GM19397 (cell line): ENCODE measurements at regions not wholly inside any gene's neighbourhood (a gene's known extent, or its start where the extent isn't known, plus 50 kb on each side); places are given as distances from the start of the nearest gene placed in this dataset.

Source experiments
- ATAC-seq: cut with Tn5 transposase; IDR thresholded peaks from one replicate; pipeline ENCODE4 v1.9.1; 2021; ENCODE audit warnings: mild to moderate bottlenecking, moderate library complexity; ENCODE audit not compliant: unreplicated experiment

- no peak for ATAC-seq
Measured at GRCh38 chr6:149176971-149177667, 140.4 kb upstream of the TAB2 start.

GRCh38 chr6:149179431-149179830 lies 138.1 kb upstream of the TAB2 start:
- no peak for ATAC-seq

GRCh38 chr6:149181304-149181703 lies 136.2 kb upstream of the TAB2 start:
- ATAC-seq, result no peak

- no peak for ATAC-seq
Measured at GRCh38 chr6:149182262-149182661, 135.2 kb upstream of the TAB2 start.

GRCh38 chr6:149184523-149184922 lies 133.0 kb upstream of the TAB2 start:
- no peak for ATAC-seq

GRCh38 chr6:149185799-149186357 lies 131.6 kb upstream of the TAB2 start:
- no peak for ATAC-seq

GRCh38 chr6:149186873-149187272 lies 130.6 kb upstream of the TAB2 start:
- ATAC-seq, result no peak

- ATAC-seq, result no peak
Measured at GRCh38 chr6:149190224-149190831, 127.2 kb upstream of the TAB2 start.

GRCh38 chr6:149194820-149195558 lies 122.5 kb upstream of the TAB2 start:
- ATAC-seq, result no peak

GRCh38 chr6:149196091-149196490 lies 121.4 kb upstream of the TAB2 start:
- ATAC-seq, result no peak

- no peak for ATAC-seq
Measured at GRCh38 chr6:149197482-149197881, 120.0 kb upstream of the TAB2 start.

- ATAC-seq, result no peak
Measured at GRCh38 chr6:149198265-149198664, 119.2 kb upstream of the TAB2 start.

- no peak for ATAC-seq
Measured at GRCh38 chr6:149200282-149200945, 117.1 kb upstream of the TAB2 start.

- no peak for ATAC-seq
Measured at GRCh38 chr6:149201068-149201655, 116.3 kb upstream of the TAB2 start.

GRCh38 chr6:149202100-149202499 lies 115.4 kb upstream of the TAB2 start:
- ATAC-seq, result no peak

GRCh38 chr6:149202952-149203351 lies 114.6 kb upstream of the TAB2 start:
- ATAC-seq, result no peak

- no peak for ATAC-seq
Measured at GRCh38 chr6:149203509-149203908, 114.0 kb upstream of the TAB2 start.

GRCh38 chr6:149208134-149208601 lies 109.3 kb upstream of the TAB2 start:
- no peak for ATAC-seq

GRCh38 chr6:149209871-149210775 lies 107.4 kb upstream of the TAB2 start:
- ATAC-seq, result no peak
